ENCODE measurements at regions not wholly inside any gene's neighbourhood (a gene's known extent, or its start where the extent isn't known, plus 50 kb on each side); places are given as distances from the start of the nearest gene placed in this dataset.

- CTCF ChIA-PET: no interaction called here
- no peak overlapping the region for H3K27ac Mint-ChIP-seq
- H3K4me3 Mint-ChIP-seq: no peak overlapping the region
- ATAC-seq (no peak), DNase-seq (no peak)
- no peaks in the 10 kb centered on the region for H3K4me1 Mint-ChIP-seq
- H3K9me3 Mint-ChIP-seq (ENCODE audit: low read depth): no peaks in the 10 kb centered on the region
- H3K27me3 Mint-ChIP-seq: no peaks in the 10 kb centered on the region
- H3K36me3 Mint-ChIP-seq: no peaks in the 10 kb centered on the region
Measured at GRCh38 chr13:99798756-99799155, 172.8 kb downstream of the ZIC5 start.

DNA sequence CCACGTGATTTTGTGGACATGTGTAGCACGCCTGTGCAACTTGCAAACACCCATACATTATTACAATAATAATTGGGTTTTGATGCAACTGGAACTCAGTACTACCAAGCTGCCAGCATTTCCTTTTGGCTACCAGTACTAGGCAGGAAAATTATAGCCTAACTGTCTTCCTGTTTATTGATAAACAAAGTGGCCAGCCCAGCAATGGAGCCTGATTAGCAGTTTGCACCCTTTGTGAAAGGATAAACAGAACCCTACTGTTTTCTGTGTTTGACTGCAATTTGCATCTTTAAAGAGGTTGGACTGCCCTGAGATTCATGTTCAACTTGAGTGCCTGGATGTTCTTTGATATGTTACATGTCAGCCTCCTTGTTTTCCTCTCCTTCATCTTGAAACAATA is 173.9 kb downstream of the ZIC5 start:
- Mint-ChIP-seq H3K36me3 (no peaks in the 10 kb centered on the region), H3K9me3 (ENCODE audit: low read depth) (no peaks in the 10 kb centered on the region), H3K4me3 (no peak overlapping the region), H3K27ac (no peak overlapping the region), H3K4me1 (no peaks in the 10 kb centered on the region), H3K27me3 (no peaks in the 10 kb centered on the region)
- no peak for DNase-seq
- no peak for ATAC-seq
- CTCF ChIA-PET: no interaction called here

GRCh38 chr13:99796175-99796819 is 175.3 kb downstream of the ZIC5 start:
- H3K4me3 Mint-ChIP-seq: no peak overlapping the region
- ATAC-seq: no peak

DNA sequence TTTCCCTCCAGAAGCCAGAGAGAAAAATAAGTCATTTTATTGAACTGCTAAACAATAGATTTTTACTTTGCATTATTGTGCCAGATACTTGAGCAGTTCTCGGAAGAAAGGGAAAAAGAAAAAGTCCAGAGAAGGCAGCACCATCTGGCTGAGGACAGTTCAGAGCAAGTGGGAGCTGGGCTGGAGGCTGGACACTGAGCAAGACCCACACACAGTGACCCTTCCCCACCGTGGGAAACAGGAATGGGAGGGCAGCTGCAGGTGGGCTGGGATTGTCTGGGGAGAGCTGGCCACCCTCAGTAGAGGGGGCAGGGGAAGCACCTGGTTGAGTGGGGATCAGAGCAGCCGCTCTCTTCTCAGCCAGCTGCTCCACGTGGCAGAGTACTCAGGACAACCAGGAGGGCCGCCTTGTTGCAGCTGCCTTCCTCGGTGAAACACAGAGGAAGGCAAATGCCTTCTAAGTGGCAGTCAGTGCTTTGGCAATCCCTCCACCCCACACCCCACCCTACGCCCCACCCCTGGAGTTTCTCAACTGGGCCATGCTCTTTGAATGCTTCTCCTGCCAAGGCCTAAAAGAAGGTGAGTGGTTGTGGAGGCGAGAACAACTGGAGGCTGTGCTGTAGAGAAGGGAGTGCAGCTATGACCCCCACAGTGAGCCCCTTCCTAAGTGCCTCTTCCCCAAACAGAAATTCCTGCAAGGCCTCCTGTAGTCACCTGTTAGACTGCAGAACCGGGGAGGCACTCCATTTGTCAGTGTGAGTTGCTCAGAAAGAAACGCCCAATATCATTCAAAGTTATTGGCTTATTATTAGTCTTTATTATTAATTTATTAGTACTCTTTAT is 179.3 kb downstream of the ZIC5 start:
- ATAC-seq: no peak
- no peak overlapping the region for H3K4me3 Mint-ChIP-seq

More at GRCh38 chr13:99796175-99796819, 175.3 kb downstream of the ZIC5 start:
- CTCF ChIA-PET: no interaction called here
- Mint-ChIP-seq H3K9me3 (ENCODE audit: low read depth) (no peaks in the 10 kb centered on the region), H3K4me1 (no peaks in the 10 kb centered on the region), H3K36me3 (no peaks in the 10 kb centered on the region), H3K27me3 (no peaks in the 10 kb centered on the region), H3K27ac (no peak overlapping the region)
- DNase-seq: peak; percentile 67

DNA sequence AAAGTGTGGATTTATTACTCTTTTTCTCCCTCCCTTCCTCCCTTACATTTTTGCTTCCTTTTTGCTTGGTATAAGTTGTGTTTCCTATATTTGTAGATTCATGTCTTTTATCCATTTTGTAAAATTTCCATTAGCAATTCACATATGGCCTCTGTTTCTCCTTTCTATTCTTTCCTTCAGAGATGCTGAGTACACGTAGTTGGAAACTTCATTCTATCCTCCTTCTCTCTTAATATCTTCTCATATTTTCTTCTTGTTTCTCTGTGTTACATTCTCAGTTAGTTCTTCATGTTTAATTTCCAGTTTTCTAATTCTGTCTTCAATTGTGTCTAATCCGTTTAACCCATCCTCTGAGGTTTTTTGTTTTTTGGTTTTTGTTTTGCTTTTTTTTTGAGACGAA is 188.9 kb downstream of the ZIC5 start:
- Mint-ChIP-seq H3K9me3 (ENCODE audit: low read depth) (peaks cover 4% of the 10 kb centered on the region), H3K27me3 (no peaks in the 10 kb centered on the region), H3K4me3 (no peak overlapping the region), H3K27ac (no peak overlapping the region), H3K36me3 (peaks cover 5% of the 10 kb centered on the region), H3K4me1 (no peaks in the 10 kb centered on the region)
- CTCF ChIA-PET: no interaction called here
- DNase-seq (no peak), ATAC-seq (no peak)

More for the DNA sequence above, 179.3 kb downstream of the ZIC5 start:
- DNase-seq: no peak
- CTCF ChIA-PET: no interaction called here
- H3K9me3 Mint-ChIP-seq (ENCODE audit: low read depth): no peaks in the 10 kb centered on the region
- no peaks in the 10 kb centered on the region for H3K36me3 Mint-ChIP-seq
- no peaks in the 10 kb centered on the region for H3K27me3 Mint-ChIP-seq
- no peaks in the 10 kb centered on the region for H3K4me1 Mint-ChIP-seq
- no peak overlapping the region for H3K27ac Mint-ChIP-seq

GRCh38 chr13:99778500-99778899 is 193.1 kb downstream of the ZIC5 start:
- ATAC-seq (no peak), DNase-seq (no peak)
- Mint-ChIP-seq H3K9me3 (ENCODE audit: low read depth) (peaks cover 4% of the 10 kb centered on the region), H3K4me3 (no peak overlapping the region), H3K4me1 (no peaks in the 10 kb centered on the region), H3K36me3 (peaks cover 5% of the 10 kb centered on the region), H3K27ac (no peak overlapping the region), H3K27me3 (no peaks in the 10 kb centered on the region)
- CTCF ChIA-PET: no interaction called here

DNA sequence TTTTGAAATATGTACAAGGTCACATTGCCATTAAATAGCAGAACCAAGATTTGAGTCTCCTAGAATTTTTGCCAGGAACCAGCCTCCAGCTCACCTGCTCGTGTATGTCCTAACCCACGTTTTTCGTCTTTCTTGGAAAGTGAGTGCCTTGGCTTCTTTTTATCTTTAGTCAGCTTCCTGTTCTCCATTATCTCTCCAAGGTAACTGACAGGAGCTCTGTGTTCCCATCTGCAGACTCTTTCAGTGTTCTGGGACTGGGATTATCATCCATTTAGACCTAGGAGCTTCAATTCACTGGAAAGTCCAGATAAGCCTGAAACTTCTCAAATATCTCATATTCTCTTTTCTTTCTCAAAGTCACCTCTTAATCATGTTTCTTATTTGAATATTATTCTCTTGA is 193.7 kb downstream of the ZIC5 start:
- Mint-ChIP-seq H3K27ac (no peak overlapping the region), H3K27me3 (no peaks in the 10 kb centered on the region), H3K9me3 (ENCODE audit: low read depth) (peaks cover 4% of the 10 kb centered on the region), H3K4me3 (no peak overlapping the region), H3K36me3 (peaks cover 5% of the 10 kb centered on the region), H3K4me1 (no peaks in the 10 kb centered on the region)
- CTCF ChIA-PET: no interaction called here
- DNase-seq (no peak), ATAC-seq (no peak)

- Mint-ChIP-seq H3K27ac (no peak overlapping the region), H3K36me3 (peaks cover 2% of the 10 kb centered on the region), H3K4me1 (no peaks in the 10 kb centered on the region), H3K27me3 (no peaks in the 10 kb centered on the region), H3K9me3 (ENCODE audit: low read depth) (no peaks in the 10 kb centered on the region), H3K4me3 (no peak overlapping the region)
- CTCF ChIA-PET: no interaction called here
- ATAC-seq: no peak
- no peak for DNase-seq
Measured at GRCh38 chr13:99774644-99775043, 196.9 kb downstream of the ZIC5 start.

DNA sequence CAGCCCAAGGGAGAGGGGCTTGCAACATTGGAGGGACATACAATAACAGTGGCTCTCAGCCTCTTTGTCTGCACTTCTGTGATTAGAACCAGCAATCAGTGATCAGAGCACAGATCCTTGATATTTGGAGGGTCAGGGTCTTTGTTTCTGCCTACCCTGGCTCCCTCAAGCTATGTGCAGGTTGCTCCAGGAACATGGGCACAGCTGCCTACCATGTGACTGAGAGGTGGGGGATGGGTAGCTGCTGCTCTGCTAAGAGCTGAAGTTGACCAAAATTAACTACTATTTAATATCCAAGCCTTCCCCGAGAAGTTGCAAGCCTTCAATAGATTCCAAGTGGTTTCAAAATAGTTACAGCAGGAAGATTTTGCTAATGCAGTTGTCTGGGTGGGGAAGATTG is 202.6 kb downstream of the ZIC5 start:
- DNase-seq: no peak
- Mint-ChIP-seq H3K4me1 (no peaks in the 10 kb centered on the region), H3K36me3 (peaks cover 4% of the 10 kb centered on the region), H3K9me3 (ENCODE audit: low read depth) (peaks cover 8% of the 10 kb centered on the region), H3K27ac (no peak overlapping the region), H3K27me3 (no peaks in the 10 kb centered on the region), H3K4me3 (no peak overlapping the region)
- CTCF ChIA-PET: no interaction called here
- no peak for ATAC-seq

- ATAC-seq (no peak), DNase-seq (no peak)
- Mint-ChIP-seq H3K4me3 (no peak overlapping the region), H3K27ac (no peak overlapping the region), H3K4me1 (no peaks in the 10 kb centered on the region), H3K9me3 (ENCODE audit: low read depth) (peaks cover 21% of the 10 kb centered on the region), H3K36me3 (peaks cover 7% of the 10 kb centered on the region), H3K27me3 (no peaks in the 10 kb centered on the region)
- CTCF ChIA-PET: no interaction called here
Measured at GRCh38 chr13:99766641-99767045, 204.9 kb downstream of the ZIC5 start.

DNA sequence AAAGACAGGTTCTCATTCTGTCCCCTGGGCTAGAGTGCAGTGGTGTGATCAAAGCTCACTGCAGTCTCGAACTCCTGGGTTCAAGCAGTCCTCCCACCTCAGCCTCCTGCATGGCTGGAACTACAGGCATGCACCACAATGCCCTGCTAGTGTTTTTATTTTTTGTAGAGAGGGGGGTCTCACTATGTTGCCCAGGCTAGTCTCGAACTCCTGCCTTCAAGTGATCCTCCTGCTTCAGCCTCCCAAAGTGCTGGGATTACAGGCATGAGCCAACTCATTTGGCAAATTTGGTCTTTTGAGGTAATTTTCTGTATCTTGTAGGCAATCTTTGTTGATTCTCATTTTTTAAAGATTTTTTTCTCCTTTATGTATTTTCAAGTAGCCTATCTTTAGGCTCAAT is 205.7 kb downstream of the ZIC5 start:
- no peak for ATAC-seq
- no peak overlapping the region for H3K4me3 Mint-ChIP-seq
- no peaks in the 10 kb centered on the region for H3K4me1 Mint-ChIP-seq
- no peak overlapping the region for H3K27ac Mint-ChIP-seq
- CTCF ChIA-PET: no interaction called here
- peaks cover 7% of the 10 kb centered on the region for H3K36me3 Mint-ChIP-seq
- DNase-seq: no peak
- no peaks in the 10 kb centered on the region for H3K27me3 Mint-ChIP-seq
- peaks cover 22% of the 10 kb centered on the region for H3K9me3 Mint-ChIP-seq (ENCODE audit: low read depth)

DNA sequence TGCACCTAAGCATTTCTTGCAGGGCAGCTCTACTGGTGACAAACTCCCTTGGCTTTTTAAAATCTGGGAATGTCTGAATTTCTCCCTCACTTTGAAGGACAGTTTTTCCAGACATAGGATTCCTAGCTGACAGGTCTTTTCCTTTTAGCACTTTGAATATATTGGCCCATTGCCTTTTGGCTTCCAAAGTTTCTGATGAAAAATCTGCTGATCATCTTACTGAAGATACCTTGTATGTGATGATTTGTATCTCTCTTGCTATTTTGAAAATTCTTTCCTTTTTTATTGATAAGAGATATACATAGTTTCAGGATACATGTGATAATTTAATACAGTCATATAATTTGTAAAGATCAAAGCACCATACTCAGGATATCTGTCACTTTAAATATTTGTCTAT is 211.1 kb downstream of the ZIC5 start:
- DNase-seq (no peak), ATAC-seq (no peak)
- peaks cover 21% of the 10 kb centered on the region for H3K9me3 Mint-ChIP-seq (ENCODE audit: low read depth)
- no peak overlapping the region for H3K27ac Mint-ChIP-seq
- no peak overlapping the region for H3K4me3 Mint-ChIP-seq
- CTCF ChIA-PET: no interaction called here
- peaks cover 3% of the 10 kb centered on the region for H3K36me3 Mint-ChIP-seq
- H3K4me1 Mint-ChIP-seq: peaks cover 4% of the 10 kb centered on the region
- no peaks in the 10 kb centered on the region for H3K27me3 Mint-ChIP-seq

- no peak for DNase-seq
- H3K4me1 Mint-ChIP-seq: peaks cover 4% of the 10 kb centered on the region
- CTCF ChIA-PET: no interaction called here
- no peak overlapping the region for H3K4me3 Mint-ChIP-seq
- peaks cover 3% of the 10 kb centered on the region for H3K36me3 Mint-ChIP-seq
- peaks cover 17% of the 10 kb centered on the region for H3K9me3 Mint-ChIP-seq (ENCODE audit: low read depth)
- H3K27ac Mint-ChIP-seq: no peak overlapping the region
- no peaks in the 10 kb centered on the region for H3K27me3 Mint-ChIP-seq
- no peak for ATAC-seq
Measured at GRCh38 chr13:99759163-99759552, 212.4 kb downstream of the ZIC5 start.

DNA sequence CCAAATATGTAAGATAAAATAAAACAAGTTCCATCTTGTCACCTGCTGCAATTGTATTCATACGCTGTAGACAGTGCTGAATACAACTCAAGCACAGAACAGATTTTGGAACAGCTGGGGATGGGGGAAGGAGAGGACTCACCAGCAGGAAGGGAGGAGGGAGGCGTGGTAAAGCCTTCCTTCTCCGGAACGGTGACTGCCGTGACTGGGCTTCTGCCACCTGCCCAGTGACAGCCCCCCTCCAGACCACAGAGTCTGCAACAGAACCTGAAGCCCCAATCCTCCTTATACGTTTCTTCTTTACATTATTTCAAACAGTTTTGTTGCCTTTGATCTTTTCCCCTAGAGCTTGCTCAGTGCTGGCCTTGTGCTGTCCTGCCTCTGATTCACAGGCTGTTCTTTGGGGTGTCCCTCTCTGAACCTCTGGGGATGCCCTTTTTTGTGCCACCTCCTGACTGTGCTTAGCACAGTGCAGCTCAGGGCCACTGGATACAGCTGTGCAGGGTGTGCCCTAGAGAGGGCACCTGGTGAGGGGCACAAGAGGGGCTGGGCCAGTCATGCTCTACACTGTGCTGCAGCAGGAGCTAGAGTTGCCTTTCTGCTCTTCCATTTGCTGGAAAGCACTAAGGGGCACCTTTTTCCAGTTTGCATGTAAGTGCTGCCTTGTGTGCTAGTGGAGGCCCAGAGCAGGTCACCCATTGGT is 213.0 kb downstream of the ZIC5 start:
- Mint-ChIP-seq H3K4me1 (peaks cover 4% of the 10 kb centered on the region), H3K27me3 (no peaks in the 10 kb centered on the region), H3K4me3 (no peak overlapping the region), H3K27ac (no peak overlapping the region), H3K36me3 (peaks cover 3% of the 10 kb centered on the region), H3K9me3 (ENCODE audit: low read depth) (peaks cover 17% of the 10 kb centered on the region)
- peak; percentile 6 for ATAC-seq
- no peak for DNase-seq
- CTCF ChIA-PET: no interaction called here
